SKM-1 treated with dmso at 0.1 percent for 144 hours (cell line): ENCODE measurements at regions not wholly inside any gene's neighbourhood (a gene's known extent, or its start where the extent isn't known, plus 50 kb on each side); places are given as distances from the start of the nearest gene placed in this dataset.

Experiments used
- DNase-seq: peaks from one replicate; lab custom pipeline; 2025; ENCODE audit not compliant: unreplicated experiment; lab: John Stamatoyannopoulos, UW

DNA sequence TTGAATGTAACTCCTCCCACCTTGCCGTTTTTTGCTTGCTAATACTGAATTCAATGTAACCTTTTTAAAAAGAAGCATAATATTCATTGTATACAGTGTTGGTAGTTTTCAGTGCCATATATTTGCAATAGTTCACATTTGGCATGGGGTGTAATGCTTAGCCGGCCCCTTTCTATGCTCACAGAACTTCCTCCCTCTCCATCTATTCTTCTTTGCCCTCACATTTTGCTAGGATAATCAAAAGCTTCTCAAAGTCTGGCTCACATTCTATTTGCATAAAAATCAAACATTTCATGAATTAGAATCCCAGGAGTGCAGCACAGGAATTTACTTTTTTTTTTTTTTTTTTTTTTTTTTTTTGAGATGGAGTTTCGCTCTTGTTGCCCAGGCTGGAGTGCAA is 226.3 kb upstream of the MPDZ start:
- DNase-seq: no peak

DNA sequence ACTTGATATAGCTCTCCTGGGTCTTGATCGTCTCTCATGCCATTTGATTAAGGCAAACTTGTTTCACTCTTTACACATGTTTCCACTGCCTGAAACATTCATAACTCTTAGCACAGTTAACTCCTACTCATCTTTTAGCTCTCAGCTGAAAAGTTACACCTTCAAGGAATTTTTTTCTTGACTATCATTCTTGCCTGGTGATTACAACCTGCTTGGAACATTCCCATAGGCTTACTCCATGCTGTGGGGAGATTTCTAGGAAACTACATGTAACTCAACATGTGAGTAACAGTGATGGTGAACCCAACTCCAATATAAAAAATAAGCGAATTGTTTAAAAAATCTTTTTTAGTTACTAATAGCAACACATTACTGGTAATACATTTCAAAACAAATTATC is 224.1 kb upstream of the MPDZ start:
- DNase-seq: no peak

DNA sequence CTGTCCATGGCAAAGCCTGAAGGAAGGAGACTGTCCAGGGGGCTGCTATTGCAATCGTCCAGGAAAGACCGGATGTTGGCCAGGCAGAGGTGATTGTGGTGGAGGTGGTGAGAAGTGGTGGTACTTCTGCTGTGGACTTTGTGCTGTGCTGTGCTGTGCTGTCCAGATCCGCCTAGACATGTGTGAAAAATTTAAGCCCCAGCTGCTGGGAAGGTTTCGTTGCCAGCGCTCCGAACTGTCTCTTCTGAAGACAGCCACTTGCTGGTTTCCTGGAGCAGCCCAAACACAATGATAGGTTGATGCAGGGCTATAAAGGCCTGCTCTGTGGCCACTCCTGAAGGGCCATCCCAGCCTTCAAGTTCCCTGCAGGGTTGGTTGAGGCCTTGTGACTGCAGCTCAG is 223.0 kb upstream of the MPDZ start:
- DNase-seq: no peak

DNA sequence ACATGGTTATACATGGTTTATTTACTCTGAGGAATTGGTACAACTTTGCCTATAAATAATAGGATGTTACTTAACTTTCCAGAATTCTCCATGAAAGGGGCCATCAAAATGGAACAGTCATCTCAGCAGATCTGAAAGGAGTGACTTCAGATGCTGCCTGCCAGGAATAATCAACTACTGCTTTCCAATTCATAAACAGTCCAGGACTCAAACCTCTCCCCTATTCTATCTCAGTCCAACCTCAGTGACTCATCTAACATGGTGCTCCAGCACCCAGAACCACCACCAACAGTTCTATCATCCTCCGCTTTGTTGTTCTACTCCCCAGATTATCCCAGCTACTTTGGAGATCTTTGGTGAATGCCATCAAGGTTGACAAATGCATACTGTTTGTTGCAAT is 221.5 kb upstream of the MPDZ start:
- DNase-seq: no peak

DNA sequence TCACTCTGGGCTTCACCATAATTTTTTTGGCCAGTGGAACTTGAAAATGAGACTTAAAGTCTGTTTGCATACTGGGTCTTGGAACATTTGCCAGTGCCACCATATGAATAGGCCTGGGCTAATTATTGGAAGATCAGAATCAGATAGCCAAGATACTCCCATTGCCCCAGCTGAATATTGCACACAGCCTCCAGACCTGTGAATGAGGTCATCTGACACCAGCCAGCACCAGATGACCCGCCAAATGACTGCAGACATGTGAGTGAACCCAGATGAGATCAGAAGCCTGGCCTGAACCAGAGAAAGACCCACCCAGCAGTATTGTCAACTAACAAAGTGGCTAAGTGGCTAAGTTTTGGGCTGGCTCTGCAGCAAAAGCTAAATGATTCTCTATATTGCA is 220.5 kb upstream of the MPDZ start:
- no peak for DNase-seq

DNA sequence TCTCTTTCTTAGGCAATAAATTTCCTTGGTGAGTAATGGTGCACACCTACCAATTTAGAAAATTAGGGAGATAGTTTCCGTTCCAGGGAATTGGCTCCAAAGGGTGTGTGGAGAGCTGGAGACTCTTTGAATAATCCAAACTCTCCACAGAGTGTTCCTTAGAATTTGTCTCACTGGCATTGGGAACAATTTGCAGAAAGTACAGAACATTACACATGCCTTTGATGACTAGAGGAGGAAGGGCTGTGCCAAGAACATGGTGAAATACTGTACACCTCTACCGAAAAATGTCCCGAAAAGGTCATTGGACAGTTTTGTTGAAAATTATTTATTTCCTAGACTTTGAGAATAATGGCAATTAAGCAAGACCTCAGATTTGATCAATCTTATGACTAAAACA is 214.2 kb upstream of the MPDZ start:
- no peak for DNase-seq

DNA sequence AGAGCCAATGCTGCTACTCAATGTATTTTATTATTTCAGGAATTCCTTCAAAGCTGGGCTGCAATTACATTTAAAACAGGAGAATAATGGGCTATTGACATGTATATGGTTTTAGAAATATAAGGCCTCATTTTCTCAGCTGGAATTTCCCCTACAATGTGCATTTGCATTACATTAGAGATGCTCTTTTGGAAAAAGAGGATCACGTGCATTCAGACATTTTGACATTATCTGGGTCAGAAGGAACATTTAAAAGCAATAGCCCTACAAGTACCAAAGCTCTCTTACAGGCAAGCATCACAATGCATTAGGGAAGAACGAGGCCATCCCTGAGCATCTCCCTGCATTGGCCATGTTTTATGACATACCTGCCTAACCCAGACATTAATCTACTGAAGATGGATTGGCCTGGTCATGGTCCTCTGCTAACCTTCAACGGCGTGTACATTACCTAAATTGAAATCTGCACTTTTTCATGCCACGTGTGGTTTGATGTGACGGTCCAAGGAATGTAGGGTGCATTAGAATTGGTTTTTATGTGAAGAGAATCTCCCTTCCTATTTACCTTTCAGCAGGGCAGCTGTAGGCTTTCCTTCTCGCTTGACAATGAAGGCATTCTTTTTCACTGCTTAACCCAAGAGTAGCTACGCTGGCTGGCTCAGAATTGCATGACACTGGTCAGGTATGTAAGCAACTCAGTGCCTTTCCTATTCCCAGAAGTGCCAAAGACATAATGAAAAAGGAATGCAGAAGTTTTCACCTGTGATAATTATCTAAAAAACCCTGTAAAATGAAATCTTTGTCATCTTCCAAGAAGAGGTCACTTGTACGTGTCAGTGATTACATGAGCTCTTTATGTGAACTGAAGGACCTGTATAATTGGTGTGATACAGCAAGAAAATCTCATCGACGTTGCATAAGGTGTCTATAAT is 212.3 kb upstream of the MPDZ start:
- no peak for DNase-seq

DNA sequence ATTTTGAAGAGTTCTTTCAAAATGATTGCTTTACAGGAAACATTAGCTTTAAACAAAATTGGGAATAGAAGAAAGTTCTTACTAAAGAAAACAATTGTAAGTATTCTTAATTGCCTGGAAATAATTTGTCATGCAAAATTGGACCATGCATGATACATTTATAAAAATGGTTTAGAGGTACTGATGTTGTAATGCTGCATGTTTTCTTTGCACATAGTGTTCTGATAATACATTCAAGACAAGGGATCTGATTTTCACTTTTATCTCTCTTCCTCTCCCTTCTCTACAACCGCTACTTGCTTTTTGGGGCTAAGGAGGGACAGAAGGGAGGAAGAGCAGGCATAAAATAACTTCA is 211.6 kb upstream of the MPDZ start:
- DNase-seq: no peak

DNA sequence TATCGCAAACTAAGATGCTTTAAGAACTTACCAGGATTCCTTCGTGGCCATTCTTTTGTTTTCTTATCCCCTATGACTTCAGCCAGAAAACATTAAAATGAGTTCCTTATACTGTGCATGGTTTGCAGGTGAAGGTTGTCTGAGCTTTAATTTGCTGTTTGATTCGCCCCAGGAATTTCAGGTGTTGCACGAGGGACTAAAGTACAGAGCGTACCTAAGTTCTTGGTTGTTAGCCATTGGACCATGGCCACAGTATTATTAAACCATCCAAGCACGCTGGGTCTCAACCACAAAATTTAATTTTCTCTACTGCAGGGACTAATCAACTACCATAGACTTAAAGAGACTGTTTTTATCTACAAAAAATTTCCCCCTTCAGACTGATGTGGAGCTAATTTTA is 208.4 kb upstream of the MPDZ start:
- no peak for DNase-seq

DNA sequence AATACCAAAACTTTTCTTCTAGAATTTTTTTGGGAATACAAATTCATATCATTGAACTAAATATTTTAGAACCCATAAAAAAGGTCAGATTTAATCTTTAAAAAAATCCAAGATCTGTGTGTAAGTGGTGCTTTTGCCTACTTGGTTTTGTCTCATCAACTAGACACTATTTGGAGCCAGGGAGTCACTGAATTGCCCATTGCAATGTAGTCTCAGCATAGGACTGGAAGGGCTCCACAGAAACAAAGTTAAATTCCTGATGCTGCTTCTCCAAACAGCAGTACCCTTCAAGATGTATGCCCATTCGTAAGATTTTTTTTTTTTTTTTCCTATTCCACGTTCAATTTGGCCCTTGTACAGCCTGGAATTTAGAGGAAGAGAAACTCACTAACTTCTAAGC is 208.0 kb upstream of the MPDZ start:
- DNase-seq: no peak

DNA sequence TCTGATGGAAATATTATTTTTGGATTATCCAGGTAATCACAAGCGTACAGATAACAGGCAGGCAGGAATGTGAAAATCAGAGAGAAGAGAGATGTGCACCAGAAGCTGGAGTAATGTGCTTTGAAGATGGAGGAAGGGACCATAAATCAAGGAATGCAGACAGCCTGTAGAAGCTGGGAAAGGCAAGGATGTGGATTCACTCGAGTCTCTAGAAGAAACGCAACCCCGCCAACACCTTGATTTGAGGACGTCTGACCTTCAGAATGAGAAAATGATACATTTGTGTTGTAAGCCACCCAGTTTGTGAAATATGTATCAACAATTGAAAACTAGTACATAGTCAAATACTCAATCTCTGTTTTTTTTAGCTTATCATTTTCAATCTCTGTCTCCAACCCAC is 207.6 kb upstream of the MPDZ start:
- no peak for DNase-seq

DNA sequence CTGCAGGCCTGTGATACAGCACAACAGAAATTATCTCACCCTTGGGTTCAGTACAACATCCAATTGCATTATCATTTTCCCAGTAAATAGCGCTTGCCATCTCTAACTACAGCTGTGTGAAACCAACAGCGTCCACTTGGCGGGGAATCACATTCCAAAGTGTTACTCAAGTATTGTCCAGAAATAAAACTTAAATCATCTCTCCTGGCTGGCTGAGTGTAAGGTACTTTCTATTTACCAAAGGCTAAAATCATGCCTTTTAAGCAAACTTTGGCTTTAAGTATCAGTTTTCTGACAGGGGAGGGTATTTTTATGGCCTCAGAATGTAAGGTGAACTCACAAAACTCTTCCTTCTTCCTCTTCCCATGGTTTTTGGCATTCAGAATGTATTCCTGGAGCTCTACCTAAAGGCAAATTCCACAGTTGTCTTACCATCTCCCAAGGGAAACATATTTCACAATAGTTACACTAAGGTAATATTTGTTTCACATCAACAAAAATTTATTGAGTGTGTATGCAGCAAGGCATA is 205.6 kb upstream of the MPDZ start:
- DNase-seq: no peak

DNA sequence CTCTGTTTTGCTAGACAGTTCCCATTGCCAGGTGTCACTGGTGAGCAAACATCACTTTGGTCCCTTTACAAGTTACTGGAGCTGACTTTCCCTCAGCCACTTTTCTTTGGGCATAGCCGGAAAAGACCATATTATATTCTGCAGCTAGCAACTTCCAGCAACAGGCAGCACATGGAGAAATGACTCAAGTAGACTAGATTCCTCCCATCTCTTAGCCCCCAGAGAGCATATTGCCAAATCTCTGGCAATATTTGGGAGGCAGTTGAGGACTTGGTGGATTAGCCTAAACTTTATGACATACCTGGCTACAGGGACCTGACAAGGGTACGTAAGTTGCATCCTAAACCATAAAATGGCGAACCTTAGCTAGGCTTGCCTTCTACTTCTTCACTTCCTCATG is 204.7 kb upstream of the MPDZ start:
- no peak for DNase-seq

DNA sequence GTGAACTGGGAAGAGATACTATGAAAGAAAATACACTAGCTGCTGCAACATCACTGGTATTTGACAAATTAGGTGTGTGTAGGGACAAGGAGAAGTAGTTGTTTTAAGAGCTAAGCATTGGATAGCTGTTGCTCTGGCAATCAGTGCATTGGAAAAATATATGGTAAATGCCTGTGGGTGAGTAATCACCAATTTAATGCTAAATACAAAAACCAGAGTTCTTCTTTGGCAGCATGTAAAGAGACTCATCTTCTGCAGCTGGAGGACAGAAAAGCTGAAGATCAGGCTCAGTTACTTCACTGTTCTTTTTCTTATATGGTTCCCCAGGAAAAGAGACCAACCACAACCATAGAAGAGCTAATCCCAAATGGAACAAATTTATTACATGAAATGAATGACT is 201.8 kb upstream of the MPDZ start:
- no peak for DNase-seq

DNA sequence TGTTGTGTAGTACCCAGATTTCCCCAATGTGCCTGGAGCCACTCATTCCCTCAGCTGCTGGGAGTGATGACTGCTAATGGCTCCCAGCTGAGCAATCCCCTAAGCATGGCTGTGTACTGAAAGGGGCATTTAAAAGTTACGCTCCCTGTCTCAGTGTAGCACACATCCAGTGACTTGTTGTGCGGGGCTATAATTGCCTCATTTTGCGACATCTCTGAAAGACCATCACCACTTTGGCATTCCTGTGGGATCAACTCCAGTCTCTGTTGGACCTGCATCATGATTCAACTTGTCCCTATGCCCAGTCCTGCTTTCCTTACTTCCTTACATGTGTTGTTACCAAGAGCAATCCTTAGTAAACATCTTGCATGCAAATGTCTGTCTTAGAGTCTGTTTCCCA is 201.2 kb upstream of the MPDZ start:
- no peak for DNase-seq

DNA sequence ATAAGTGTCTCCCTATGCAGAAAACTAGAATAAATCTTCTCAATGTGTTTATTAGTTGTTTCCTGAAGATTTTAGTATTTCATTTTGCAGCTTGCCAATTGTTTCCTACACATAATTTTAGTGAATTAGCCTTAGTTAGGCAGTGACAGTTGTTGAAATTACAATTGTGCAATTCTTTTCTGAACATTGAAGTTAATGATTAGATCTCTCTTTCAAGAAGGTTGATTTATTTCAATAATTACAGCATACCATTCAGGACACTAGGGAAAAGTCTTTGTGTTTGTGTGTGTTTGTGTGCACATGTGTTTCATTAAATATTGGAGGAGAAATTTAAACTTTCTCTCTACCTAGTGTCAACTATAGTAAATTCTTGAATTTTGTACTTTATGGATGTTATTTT is 199.6 kb upstream of the MPDZ start:
- no peak for DNase-seq

DNA sequence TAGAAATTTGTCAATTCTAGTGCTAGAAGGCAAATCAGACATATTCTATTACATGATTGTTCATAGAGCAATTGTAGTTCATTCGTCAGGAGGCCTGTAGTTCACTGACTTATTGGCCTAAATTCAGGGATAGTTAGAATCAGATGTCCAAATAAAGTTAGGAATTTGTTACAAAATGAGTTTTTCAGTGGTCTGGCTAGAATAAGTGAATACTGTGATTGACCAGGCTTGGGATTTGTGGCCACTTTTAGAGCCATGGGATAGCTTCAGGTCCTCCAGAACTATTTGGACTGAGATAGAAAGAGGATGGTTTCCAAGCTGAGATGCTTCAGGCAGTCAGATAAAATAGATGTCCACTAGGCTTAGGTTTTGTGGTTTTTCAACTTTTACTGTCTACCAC is 199.1 kb upstream of the MPDZ start:
- DNase-seq: no peak

DNA sequence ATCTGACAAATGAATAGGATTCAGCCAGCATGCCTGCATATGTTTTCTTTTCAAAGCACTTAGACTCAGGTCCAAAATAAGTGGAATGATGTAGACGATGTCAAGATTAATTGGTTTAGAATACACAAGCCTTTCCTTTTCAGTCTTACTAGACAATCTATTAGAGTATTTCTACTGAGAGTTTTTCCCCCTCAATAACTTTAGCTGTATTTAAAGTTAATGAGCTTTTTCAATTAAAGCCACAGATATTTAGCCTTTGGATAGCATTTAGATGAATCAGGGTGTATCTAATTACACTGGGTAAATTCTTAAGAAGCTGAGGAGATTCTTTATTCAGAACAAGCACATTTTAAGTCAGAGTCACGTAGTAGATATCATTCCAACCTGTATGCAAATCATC is 198.7 kb upstream of the MPDZ start:
- DNase-seq: no peak

DNA sequence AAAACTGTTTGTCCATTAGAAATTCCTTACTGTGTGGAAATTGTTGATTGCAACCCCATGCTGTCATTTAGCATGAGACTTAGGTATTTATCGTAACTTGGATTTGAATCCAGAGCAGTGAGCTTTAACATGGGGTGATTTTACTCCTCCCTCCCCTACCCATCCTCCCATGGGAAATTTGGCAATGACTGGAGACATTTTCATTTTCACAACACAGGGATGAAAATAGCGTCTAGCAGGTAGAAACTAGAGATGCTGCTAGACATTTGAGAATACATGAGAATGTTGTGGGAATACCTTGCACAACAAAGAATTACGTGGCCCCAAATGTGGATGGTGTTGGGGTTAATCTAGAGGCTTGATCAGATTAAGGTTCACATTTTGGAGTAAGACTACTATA is 191.3 kb upstream of the MPDZ start:
- DNase-seq: no peak

DNA sequence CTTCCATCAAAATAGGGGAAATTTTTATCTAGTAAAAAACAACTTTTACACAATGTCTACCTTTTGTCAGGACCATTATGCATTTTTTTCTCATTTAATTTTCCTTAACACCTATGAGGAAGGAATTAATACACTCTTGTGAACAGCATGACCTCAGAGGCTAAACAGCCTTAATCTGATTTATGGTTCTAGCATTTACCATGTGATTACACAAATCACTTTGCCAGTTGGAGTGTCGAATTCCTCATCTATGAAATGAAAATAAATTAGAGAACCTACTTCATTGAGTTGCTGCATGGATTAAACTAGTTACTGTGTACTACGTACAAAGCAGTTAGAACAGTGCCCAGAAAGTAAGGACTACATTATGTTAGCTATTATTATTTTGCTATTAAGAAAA is 187.7 kb upstream of the MPDZ start:
- no peak for DNase-seq

DNA sequence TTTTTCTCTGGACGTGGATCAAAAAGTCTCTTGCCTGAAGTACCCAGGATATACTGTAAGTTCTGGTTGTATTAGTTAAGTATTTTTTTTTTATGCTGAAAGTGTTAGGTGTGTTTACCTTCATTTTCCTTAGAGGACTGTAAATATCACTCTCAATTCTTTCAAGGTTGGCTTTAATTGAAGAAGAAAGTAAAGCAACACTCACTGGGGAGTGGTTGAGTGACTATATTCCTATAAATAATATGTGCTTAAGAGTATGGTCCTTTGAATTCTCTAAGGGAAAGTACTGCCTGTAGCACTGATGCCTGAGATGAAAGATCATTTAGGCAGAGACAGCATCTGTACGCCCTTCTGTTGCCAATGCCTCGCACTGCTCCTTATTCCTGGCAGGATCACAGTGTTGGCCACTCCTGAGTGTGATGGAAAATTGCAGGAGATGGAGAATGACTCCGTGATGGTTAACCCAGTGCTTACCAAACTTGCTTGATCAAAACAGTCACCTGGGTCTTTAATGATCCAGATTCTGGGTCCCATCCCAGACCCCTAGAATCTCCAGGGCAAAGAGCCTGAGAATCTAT is 182.0 kb upstream of the MPDZ start:
- no peak for DNase-seq

DNA sequence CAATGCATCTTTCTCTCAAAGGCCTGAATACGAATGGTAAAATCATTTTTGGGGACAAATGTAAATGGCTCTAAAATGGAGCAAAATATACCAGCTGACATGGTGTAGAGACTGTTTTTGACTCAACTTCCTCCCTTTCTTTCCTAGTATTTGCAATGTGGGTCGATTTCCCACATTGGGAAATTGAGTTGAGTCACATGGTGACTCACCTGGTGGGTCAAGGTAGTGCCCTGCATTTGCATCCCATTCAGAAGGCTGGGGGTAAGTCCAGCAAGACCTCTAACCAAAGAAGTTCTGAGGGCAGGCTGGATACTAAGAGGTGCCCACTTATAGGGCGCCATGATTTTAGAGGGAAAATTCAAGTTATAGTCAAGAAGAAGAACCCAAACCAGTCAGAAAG is 179.6 kb upstream of the MPDZ start:
- DNase-seq: no peak

DNA sequence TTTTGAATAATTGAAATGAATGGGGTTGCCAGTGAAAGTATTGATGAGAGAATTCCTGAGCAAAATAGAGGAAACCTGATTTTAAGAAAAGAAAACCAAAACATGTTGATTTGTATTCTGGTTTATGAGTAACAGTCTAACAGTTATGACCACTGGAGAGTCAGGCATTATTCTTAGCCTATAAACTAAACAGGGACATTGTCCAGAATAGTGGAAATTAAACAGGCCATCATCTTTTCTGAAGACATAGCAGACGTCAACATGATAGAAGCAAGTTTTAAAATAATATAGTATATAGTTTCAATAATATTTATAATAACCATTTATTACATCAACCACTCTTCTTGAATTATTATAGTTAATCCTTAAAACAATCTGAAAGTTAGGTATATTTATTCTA is 178.3 kb upstream of the MPDZ start:
- DNase-seq: no peak
